ENCODE measurements at regions not wholly inside any gene's neighbourhood (a gene's known extent, or its start where the extent isn't known, plus 50 kb on each side); places are given as distances from the start of the nearest gene placed in this dataset.

GRCh38 chr11:91698845-91699244 is 525.8 kb upstream of the FAT3 start:
- TF ChIP-seq, protein P1, sequence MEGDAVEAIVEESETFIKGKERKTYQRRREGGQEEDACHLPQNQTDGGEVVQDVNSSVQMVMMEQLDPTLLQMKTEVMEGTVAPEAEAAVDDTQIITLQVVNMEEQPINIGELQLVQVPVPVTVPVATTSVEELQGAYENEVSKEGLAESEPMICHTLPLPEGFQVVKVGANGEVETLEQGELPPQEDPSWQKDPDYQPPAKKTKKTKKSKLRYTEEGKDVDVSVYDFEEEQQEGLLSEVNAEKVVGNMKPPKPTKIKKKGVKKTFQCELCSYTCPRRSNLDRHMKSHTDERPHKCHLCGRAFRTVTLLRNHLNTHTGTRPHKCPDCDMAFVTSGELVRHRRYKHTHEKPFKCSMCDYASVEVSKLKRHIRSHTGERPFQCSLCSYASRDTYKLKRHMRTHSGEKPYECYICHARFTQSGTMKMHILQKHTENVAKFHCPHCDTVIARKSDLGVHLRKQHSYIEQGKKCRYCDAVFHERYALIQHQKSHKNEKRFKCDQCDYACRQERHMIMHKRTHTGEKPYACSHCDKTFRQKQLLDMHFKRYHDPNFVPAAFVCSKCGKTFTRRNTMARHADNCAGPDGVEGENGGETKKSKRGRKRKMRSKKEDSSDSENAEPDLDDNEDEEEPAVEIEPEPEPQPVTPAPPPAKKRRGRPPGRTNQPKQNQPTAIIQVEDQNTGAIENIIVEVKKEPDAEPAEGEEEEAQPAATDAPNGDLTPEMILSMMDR (IDR thresholded peaks at IDR 0.05 in 4 of 5, conservative IDR thresholded peaks at IDR 0.05 in 1 of 5), result no peak
- TF ChIP-seq POLR2A (IDR thresholded peaks at IDR 0.05), result no peak
